HEK293T (cell line): ENCODE measurements at regions not wholly inside any gene's neighbourhood (a gene's known extent, or its start where the extent isn't known, plus 50 kb on each side); places are given as distances from the start of the nearest gene placed in this dataset.

ENCODE experiments used
- CTCF ChIA-PET: fragments of 350-600 bp; formaldehyde crosslinking; extraction: SDS; loops from one replicate; lab custom pipeline; 2021; ENCODE audit warnings: antibody characterized with exemption, inconsistent platforms; lab: Yijun Ruan, JAX
- POLR2A ChIA-PET: fragments of 350-600 bp; formaldehyde crosslinking; extraction: SDS; loops from one replicate; lab custom pipeline; 2020; ENCODE audit warnings: antibody characterized with exemption, inconsistent platforms; lab: Yijun Ruan, JAX
- DNase-seq: peaks from one replicate; pipeline ENCODE4 v3.0.0; 2012; ENCODE audit warnings: mixed read lengths; ENCODE audit errors: extremely low spot score
- ARNT ChIP-seq: fragments of 450-650 bp; IDR thresholded peaks from 2 replicates; pipeline ENCODE4 v1.6.1; 2017; ENCODE audit warnings: mild to moderate bottlenecking
- BHLHE40 ChIP-seq: fragments of 450-650 bp; IDR thresholded peaks from 2 replicates; pipeline ENCODE4 v1.6.1; 2016; ENCODE audit warnings: mild to moderate bottlenecking, moderate library complexity, borderline replicate concordance
- CTBP1 ChIP-seq: fragments of 450-650 bp; IDR thresholded peaks from 2 replicates; pipeline ENCODE4 v1.6.1; 2016; ENCODE audit warnings: borderline replicate concordance
- ELF4 ChIP-seq: fragments of 450-650 bp; IDR thresholded peaks from 2 replicates; pipeline ENCODE4 v1.6.1; 2017; ENCODE audit warnings: antibody characterized with exemption
- FOXA1 ChIP-seq: fragments of 450-650 bp; IDR thresholded peaks from 2 replicates; pipeline ENCODE4 v1.6.1; 2016; ENCODE audit warnings: mild to moderate bottlenecking
- FOXK2 ChIP-seq: fragments of 450-650 bp; IDR thresholded peaks from 2 replicates; pipeline ENCODE4 v1.6.1; 2016; ENCODE audit warnings: mild to moderate bottlenecking
- FOXM1 ChIP-seq: fragments of 450-650 bp; IDR thresholded peaks from 2 replicates; pipeline ENCODE4 v1.6.1; 2017; ENCODE audit warnings: mild to moderate bottlenecking, borderline replicate concordance
- HDGF ChIP-seq: fragments of 450-650 bp; IDR thresholded peaks from 2 replicates; pipeline ENCODE4 v1.6.1; 2017; ENCODE audit warnings: antibody characterized with exemption, borderline replicate concordance
- L3MBTL2 ChIP-seq: fragments of 450-650 bp; conservative IDR thresholded peaks from 2 replicates; pipeline ENCODE4 v1.6.1; 2016; ENCODE audit warnings: mild to moderate bottlenecking
- LEF1 ChIP-seq: fragments of 450-650 bp; IDR thresholded peaks from 2 replicates; pipeline ENCODE4 v1.6.1; 2017; ENCODE audit warnings: mild to moderate bottlenecking, borderline replicate concordance
- NFRKB ChIP-seq: fragments of 450-650 bp; IDR thresholded peaks from 2 replicates; pipeline ENCODE4 v1.6.1; 2016; ENCODE audit warnings: mild to moderate bottlenecking, moderate library complexity
- PKNOX1 ChIP-seq: fragments of 450-650 bp; IDR thresholded peaks from 2 replicates; pipeline ENCODE4 v1.6.1; 2016
- SP1 ChIP-seq: fragments of 450-650 bp; IDR thresholded peaks from 2 replicates; pipeline ENCODE4 v1.6.1; 2017
- SUZ12 ChIP-seq: fragments of 450-650 bp; IDR thresholded peaks from 2 replicates; pipeline ENCODE4 v1.6.1; 2016; ENCODE audit warnings: mild to moderate bottlenecking
- TARDBP ChIP-seq: fragments of 450-650 bp; IDR thresholded peaks from 2 replicates; pipeline ENCODE4 v1.6.1; 2016
- ZNF384 ChIP-seq: fragments of 450-650 bp; IDR thresholded peaks from 2 replicates; pipeline ENCODE4 v1.6.1; 2016

GRCh38 chr3:71990545-71990944, 205.6 kb upstream of the PROK2 start:
- ChIA-PET CTCF (no interaction called here), POLR2A (no interaction called here)
- DNase-seq: no peak
- TF ChIP-seq PKNOX1 (no peak), SP1 (no peak), FOXA1 (no peak)

GRCh38 chr3:71989165-71989564, 204.2 kb upstream of the PROK2 start:
- ChIA-PET POLR2A (no interaction called here), CTCF (interaction anchor here (0.9 kb wide), 1 partner anchor 77 kb away, joined by 4 read pairs; no protein-coding TSS in a partner anchor)
- DNase-seq: no peak
- TF ChIP-seq FOXA1: no peak
- TF ChIP-seq SP1: no peak
- no peak for TF ChIP-seq CTBP1
- no peak for TF ChIP-seq SUZ12

GRCh38 chr3:71987828-71988227, 202.9 kb upstream of the PROK2 start:
- DNase-seq: peak; percentile 27
- no peak for TF ChIP-seq FOXK2
- no peak for TF ChIP-seq FOXM1
- TF ChIP-seq TARDBP: no peak
- TF ChIP-seq FOXA1: no peak
- TF ChIP-seq PKNOX1: no peak
- TF ChIP-seq LEF1: no peak
- no peak for TF ChIP-seq SUZ12
- no peak for TF ChIP-seq ELF4
- no peak for TF ChIP-seq BHLHE40
- TF ChIP-seq ZNF384: no peak
- no peak for TF ChIP-seq NFRKB
- TF ChIP-seq L3MBTL2: no peak
- TF ChIP-seq HDGF: no peak
- TF ChIP-seq SP1: no peak
- no peak for TF ChIP-seq ARNT
- no peak for TF ChIP-seq CTBP1
- ChIA-PET CTCF (no interaction called here), POLR2A (no interaction called here)

- TF ChIP-seq PKNOX1 (peak; percentile 74), LEF1 (no peak), CTBP1 (no peak), SUZ12 (no peak), TARDBP (no peak), SP1 (no peak), NFRKB (no peak), BHLHE40 (no peak)
- ChIA-PET CTCF (no interaction called here), POLR2A (no interaction called here)
- peak; percentile 19 for DNase-seq
Measured at GRCh38 chr3:71987089-71987735, 202.3 kb upstream of the PROK2 start.

DNA sequence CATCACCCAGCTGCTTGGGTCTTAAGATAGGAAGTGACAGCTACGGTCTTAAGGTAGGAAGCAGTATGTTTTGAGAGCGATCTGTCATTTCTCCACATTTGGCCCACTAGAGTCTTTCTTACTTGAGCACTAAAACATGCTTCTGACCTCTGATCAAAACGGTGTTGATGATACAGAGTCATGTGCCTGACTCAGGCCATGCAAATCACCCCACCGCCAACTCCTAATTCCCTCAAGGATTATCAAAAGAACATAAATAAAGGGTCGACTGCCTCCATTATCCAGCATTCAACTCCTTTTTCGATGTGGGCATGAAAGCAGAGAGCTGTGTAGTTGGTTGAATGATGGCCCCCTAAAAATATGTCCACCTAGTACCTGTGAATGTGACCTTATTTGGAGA, 201.7 kb upstream of the PROK2 start:
- ChIA-PET CTCF (no interaction called here), POLR2A (no interaction called here)
- TF ChIP-seq FOXK2 (no peak), SUZ12 (no peak), ARNT (no peak), CTBP1 (no peak), ZNF384 (no peak), FOXA1 (no peak)
- DNase-seq: no peak

- no peak for DNase-seq
- ChIA-PET CTCF (no interaction called here), POLR2A (no interaction called here)
- TF ChIP-seq LEF1 (no peak), FOXM1 (no peak)
Measured at GRCh38 chr3:71984843-71985613, 200.1 kb upstream of the PROK2 start.

- ChIA-PET POLR2A (no interaction called here), CTCF (interaction anchor here (1.2 kb wide), 1 partner anchor 146 kb away, joined by 3 read pairs; no protein-coding TSS in a partner anchor)
Measured at GRCh38 chr3:71983694-71984093, 198.7 kb upstream of the PROK2 start.

More at GRCh38 chr3:71983694-71984093, 198.7 kb upstream of the PROK2 start:
- DNase-seq: no peak
- TF ChIP-seq SP1: no peak
- TF ChIP-seq ELF4: no peak
- no peak for TF ChIP-seq LEF1
